Stimulated activated CD4-positive, alpha-beta T cell treated with anti-CD3 and anti-CD28 coated beads, Interleukin-12 subunit alpha, Interleukin-12 subunit beta, amount 100 ng/mL, for 48 hours (primary cell): ENCODE measurements at regions not wholly inside any gene's neighbourhood (a gene's known extent, or its start where the extent isn't known, plus 50 kb on each side); places are given as distances from the start of the nearest gene placed in this dataset.
"Not testable (repeated sequence)": the region's sequence is repeated elsewhere in the genome, so short reads cannot be mapped to it uniquely, and the experiment has no call there.

ENCODE experiments used
- DNase-seq, 3 donors: peaks; one replicate each; pipeline ENCODE4 v3.0.0-alpha.2; 2020; ENCODE audit warnings: low read depth in 2 of 3, low spot score in 1 of 3

DNA sequence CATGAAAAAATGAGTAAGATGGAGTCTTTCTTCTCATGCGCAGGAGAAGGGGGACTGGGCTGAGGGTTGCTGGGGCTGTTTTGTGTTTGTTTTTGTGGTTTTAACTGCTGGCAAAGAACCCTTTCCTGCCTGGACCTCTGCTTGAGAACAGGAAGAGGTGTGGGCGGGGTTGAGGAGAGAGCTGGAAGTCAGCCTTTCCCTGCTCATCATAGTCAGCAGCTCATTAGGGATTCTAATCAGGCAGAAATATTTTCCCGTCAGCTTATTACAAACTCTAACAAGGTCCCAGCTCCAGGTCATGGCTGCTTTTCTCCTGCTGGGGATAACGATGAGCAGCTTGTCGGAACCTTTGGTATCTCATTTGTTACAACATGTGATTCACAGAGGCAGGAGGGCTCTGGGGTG, 185.0 kb upstream of the NRXN3 start:
- DNase-seq = no peak

DNA sequence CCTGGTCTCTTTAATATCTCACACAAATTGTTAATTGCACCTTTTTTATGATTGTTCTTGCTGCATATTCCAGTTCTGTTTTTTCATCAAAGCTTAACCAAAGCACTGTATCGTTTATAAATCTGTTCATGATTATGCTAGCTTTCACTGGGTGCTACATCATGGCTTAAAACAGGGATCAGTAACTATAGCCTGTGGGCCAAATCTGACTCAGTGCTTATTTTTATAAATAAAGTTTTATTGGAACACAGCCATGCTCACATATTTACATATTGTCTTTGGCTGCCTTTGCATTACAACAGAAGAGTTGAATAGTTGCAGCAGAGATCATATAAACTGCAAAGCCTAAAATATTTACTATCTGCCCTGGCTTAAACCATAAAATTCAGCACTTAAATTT, 183.4 kb upstream of the NRXN3 start:
- DNase-seq = no peak

DNA sequence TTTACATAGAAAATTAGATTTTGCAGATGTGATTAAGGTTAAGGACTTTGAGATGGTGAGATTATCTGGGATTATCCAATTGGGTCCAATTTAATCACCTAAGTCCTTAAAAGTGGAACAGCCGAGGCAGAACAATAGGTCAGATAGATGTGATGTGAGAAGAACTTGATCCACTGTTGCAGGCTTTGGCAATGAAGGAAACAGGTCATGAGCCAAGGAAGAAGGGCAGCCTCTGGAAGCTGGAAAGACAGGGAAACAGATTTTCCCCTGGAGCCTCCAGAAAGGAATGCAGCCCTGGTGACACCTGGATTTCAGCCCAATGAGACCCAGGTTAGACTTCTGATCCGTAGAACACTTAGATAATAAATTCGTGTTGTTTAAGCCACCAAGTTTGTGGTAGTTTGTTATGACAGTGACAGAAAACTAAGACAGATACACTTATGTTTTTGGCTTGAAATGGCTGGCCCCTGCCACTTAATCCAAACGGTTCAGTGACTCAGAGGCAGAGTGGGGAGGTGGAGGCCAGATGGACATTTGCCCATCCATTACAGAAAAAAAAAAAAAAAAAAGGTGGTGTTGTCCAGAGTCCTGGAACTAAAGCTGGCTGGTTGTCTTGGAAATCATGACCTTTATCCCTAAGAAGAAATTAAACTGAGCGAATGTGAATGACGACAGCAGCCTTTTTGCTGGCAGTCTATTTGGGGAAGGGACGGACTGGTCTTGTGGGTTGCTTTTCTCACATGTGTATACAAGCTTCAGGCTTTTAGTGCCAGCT, 181.9 kb upstream of the NRXN3 start:
- DNase-seq = no peak

DNA sequence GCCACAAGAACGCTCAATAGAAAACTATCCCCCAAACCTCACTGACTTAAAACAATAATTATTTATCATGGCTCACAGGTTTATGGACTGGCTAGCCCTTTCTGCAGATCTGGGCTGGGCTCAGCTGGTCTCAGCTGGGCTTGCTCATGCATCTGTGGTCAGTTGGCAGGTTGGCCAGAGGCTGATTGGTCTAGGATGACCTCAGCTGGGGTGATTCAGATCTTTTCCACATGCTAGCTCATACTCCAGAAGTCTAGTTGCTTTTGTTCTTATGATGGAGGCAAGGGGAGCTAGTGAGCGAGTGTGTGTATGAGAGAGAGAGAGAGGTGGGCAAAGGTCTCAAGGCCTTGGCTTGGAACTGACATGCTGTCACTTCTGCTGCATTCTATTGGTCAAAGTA, 181.2 kb upstream of the NRXN3 start:
- no peak for DNase-seq

DNA sequence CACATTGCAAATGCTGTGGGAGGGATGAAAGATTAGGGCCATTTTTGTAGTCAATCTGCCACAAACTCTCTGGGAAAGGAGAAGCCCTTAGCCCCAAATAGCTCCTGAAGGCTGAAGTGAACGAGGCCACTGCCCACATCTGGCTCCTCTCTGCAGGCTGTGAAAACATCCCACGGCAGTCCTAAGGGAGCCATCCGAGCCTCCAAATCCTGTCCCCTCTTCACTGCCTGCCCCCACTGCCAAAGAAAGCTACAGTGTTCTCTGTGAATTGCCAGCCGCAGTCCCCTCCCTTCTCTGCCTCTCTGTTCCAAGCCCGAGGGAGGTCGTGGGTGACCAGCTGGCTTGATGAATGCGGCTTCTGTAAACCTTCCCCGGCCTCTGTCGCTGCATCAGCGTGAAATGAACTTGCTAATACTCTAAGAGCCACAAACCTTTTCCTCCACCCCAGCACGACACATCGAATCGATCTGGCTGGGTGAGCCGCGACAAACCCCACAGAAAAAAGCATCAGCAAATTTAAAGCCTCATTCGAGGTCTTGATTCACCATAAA, 180.7 kb upstream of the NRXN3 start:
- DNase-seq = no peak

DNA sequence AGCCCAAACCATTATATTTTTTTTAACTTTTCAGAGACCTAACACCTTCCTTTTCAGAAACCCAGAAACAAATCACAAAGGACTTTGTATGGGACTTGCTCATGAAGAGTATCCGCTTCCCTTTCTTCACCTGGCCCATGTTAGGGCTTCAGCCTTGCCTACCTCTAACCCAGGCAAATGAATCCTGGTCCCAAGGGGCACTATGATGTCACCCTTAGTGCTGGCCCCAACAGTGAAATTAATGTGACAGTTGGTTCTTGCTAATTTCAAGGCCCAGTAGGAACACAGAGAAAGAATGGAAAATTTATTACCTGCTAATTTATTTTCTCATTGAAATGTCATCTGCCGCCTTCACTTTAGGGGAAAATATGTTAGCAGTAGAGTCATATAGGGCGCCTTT, 179.8 kb upstream of the NRXN3 start:
- no peak for DNase-seq

DNA sequence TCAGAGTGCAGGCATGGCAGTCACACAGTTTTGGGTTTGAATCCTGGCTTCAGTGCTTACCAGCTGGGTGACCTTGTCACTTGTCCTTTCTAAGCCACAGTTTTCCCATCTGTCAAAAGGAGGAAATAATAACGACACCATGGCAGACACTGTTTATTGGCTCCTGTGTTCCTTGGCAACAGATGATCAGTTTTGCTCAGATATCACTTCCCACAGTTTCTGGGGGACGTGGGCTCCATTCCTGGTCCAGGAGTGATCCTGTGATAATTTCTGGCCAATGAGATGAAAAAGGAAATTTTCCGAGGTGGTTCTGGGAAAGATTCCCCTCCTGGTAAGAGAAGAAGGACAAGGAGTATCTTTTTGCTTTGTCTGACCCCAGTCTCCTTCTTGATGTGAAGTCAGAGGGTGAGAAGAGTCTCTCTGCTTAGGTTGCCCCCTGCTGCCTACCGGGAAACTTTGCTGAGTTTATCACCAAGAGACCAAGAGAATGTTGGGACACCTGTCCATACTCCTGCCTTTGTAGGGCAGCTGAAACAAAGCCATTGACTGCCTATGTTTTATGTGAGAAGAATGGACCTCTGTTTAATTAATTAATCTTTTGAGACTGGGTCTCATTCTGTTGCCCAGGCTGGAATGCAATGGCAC, 178.9 kb upstream of the NRXN3 start:
- DNase-seq = no peak

DNA sequence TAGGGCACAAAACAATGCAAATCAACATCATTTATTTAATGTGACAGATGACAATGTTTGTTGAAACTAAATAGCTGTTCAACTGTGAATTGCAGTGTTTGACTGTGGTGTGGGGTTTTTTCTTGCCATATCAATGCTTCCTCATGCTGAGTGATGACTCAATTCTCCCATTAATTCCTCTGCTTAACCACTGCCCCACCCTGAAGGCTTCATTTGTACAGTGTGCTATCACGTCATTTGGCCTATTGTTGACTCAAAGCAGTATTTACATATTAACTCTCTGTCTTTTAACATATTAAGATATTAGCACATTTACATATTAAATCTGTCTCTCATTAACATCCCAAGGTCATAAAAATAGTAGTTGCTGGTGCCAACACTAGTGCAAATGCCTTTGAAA, 164.8 kb upstream of the NRXN3 start:
- no peak for DNase-seq

DNA sequence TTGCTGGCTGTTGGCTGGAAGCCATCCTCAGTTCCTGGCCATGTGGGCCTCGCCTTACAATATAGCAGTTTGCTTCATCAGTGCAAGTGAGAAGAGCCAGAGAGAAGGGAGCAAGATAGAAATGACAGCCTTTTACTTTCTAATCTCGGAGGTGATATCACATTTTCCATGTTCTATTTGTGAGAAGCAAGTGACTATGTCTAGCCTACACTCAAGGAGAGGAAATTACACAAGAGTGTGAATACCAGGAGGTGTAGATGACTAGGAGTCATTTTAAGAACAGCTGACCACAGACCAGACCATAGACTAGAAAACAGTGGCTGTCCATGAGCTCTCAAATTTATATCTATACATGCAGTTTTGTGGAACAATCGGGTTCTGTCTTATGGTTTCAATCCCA, 163.0 kb upstream of the NRXN3 start:
- no peak for DNase-seq

DNA sequence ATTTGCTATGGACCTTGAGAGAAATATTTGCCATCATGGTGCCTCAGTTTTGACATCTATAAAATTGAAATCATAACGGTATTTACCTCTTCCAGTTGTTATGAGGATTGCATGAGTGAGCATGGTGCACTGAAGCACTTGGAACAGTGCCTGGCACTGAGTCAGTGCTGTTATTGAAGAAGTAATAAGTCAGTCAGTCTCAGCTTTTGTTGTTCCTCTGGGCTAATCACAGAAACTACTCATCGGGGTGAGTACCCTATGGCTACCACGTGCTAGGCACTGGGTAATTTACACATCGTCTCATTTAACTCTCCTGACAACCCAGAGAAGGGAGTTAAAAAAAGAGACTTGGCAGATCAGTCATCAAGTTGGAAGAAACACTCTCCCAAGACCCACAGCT, 159.5 kb upstream of the NRXN3 start:
- DNase-seq = no peak

DNA sequence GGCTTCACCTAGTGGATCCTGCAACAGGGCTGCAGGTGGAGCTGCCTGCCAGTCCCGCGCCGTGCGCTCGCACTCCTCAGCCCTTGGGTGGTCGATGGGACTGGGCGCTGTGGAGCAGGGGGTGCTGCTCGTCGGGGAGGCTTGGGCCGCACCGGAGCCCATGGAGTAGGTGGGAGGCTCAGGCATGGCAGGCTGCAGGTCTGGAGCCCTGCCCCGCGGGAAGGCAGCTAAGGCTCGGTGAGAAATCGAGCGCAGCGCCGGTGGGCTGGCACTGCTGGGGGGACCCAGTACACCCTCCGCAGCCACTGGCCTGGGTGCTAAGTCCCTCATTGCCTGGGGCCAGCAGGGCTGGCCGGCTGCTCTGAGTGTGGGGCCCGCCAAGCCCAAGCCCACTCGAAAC, 156.3 kb upstream of the NRXN3 start:
- DNase-seq = not testable (repeated sequence)

DNA sequence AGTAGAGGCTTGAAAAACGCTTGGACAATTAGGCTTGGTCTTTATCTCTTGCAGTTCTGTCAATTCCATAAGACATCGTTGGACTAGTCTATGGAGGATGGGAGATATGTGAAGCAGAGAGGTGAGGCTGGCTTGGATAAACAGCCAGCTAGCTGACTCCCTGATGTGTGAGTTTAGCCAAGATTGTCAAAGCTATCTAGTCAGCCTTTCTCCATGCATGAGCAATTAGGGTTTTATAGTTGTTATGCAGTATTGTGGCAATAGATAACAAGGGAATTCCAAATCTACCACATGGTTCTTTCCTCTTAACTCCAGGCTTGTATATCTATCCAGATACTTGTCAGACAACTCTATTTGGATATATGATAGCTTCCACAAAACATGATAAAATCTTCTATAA, 153.6 kb upstream of the NRXN3 start:
- no peak for DNase-seq

DNA sequence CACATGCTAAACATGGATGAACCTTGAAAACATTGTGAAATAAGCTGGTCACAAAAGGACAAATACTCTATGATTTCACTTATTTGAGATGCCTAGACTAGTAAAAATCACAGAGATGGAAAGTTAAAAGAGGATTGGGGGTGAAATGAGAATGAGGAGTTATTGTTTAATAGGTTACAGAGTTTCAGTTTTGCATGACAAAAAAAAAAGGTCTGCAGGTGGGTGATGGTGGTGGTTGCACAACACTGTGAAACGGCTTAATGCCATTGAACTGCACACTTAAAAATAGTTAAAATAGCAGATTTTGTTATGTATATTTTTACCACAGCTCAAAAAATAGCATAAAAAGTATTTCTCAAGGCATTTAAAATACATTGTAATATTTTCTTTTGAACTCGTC, 151.9 kb upstream of the NRXN3 start:
- DNase-seq = no peak

DNA sequence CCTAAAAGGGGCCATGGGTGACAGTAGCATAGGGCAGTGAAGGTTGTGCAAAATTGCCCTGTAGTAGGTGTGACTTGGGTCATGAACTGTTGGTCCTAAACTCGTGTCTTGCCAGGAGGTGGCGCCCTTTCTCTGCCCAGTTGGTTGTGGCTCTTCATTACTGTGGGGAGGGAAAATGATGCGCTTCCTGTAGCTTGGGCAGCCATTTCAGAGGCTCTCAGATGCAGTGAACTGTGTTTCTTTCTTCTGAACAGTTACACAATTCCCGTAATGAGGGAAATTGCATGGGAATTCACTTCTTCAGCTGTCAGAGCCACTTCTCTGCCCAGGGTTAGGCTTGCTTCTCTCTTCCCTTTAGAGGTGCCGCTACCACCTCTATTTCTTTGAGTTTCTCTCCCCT, 148.1 kb upstream of the NRXN3 start:
- DNase-seq = peak; percentile 49 to 64 (median 52)

DNA sequence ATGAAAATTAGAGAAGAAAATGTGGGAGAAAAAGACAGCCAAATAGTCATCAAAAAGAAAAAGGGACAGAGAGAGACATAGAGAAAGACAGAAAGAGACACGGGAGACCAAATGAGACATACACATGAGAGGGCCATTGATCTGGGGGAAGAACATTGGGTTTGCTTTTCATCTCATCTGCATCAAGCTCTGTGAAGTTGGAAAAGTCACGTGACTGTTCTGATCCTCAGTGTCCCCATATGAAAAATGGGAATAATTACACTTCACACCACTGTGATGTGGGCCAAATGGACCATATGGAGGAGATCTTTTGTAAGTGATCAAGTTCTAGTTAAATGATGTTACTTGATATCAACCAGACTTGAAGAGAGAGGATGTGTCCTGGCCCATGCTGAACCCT, 147.1 kb upstream of the NRXN3 start:
- no peak for DNase-seq

DNA sequence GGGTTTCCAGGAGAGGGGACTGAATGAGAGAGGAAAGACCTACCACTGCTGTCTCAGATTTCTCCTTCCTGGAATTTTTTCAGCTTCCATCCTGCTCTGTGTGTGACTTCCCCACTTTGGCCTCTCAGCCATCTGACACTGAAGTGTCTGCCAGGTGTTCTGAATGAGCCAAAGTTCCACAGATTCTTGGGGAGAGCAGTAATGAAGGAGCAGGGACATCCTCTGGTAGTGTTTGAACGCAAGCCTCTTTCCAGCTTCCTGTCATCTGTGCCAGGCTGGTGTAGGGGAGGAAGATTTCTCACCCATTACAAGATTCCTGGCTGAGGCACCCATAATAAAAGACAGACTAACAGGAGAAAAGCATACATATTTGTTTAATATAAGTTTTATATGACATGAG, 141.7 kb upstream of the NRXN3 start:
- no peak for DNase-seq

DNA sequence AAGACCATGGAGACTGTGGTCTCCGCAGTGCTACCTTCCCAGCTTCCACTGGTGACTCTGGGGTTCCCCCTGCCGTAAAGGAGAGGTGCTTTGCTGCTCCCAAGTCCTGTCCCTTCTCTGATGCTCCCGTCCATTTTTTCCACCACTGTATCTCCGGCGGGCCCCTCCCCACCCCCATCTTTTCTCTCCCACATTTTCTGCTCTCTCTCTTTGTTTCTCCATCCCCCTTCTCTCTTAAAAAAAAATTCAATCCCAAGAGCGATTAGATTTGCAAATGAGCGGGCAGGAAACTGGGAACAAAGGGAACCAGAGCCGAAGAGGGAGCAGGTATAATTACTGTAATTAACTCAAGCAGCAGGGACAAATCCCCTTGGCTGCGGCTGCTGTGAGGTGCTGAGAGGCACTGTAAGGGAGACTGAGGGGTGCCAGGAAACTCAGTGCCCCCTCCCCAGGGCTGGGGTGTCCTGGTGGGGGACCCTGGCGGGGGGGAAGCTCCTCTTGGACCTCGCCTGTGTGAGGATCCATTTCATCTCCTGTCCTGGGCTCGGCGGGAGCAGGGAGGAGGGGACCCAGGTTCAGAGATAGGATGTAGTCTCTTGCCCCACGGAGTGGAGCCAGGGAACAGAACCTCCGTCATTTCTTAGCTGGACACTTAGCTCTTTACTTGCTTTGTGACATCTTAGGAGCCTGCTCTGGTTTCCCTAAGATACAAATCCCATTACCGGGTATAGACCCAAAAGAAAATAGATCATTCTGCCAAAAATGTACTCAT, 140.4 kb upstream of the NRXN3 start:
- DNase-seq = no peak

DNA sequence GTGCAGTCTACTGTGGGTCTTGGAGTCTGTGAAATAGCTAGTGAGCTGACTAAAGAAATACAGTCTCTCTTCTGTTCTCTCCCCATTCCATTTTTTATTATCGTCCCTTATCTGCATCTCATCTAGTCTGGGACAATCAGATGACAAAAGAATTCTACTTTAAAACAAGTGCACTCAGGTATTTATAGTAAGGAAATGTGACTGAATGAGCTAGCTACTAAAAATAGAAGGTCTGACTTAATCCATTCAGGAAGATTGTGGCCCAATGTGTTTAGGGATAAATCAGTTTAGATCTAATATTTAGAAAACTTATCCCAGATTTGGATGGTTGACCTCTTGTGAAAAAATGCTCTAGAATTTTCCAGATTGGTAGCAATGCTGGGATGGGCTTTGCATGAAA, 126.8 kb upstream of the NRXN3 start:
- DNase-seq = no peak

DNA sequence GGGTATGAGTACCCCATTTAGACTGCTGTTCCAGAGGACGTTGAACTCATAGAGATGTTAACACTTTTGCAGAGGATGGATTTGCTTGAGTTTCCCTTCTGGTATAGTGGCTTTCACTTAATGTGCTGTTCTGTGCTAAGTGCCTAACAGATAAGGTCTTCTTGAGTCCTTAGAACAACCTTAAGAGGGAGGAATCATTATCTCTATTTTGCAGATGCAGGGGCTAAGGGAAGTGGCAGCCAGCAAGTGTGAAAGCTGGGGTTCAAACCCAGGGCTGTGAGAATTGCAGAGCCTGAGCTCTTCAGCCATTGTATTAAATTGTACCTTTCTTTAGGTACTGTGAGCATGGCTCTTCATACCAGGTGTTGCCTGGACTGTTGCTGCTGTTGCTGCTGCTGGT, 122.1 kb upstream of the NRXN3 start:
- no peak for DNase-seq

DNA sequence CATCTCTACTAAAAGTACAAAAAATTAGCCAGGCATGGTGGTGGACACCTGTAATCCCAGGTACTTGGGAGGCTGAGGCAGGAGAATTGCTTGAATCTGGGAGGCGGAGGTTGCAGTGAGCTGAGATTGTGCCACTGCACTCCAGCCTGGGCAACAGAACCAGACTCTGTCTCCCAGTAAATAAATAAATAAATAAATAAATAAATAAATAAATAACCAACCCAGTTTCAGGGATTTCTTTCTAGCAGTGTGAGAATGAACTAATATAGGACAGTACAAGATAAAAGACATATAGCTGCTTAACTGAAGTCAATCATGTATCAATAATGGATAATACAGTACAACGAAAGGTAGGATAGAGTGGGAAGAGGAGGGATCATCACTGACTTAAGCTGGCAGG, 113.3 kb upstream of the NRXN3 start:
- not testable (repeated sequence) for DNase-seq

DNA sequence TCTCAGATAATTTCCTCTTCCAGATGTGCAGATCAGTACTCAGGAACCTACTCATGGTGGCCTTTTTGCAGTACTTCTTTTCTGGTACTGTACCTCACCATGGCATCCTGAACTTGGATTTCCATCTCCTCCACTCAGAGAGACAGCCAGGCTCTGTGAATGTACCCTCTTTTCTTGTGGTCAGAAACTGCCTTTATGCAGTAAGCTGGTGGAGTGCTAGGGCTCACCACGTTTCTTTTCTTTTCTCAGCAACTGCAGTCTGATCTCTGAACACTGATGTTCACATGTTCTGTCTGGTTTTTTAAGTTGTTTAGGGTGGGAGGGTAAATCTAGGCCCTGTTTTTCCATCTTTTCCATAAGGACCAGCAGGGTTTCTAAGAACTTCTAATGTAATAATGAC, 99.8 kb upstream of the NRXN3 start:
- DNase-seq = no peak

DNA sequence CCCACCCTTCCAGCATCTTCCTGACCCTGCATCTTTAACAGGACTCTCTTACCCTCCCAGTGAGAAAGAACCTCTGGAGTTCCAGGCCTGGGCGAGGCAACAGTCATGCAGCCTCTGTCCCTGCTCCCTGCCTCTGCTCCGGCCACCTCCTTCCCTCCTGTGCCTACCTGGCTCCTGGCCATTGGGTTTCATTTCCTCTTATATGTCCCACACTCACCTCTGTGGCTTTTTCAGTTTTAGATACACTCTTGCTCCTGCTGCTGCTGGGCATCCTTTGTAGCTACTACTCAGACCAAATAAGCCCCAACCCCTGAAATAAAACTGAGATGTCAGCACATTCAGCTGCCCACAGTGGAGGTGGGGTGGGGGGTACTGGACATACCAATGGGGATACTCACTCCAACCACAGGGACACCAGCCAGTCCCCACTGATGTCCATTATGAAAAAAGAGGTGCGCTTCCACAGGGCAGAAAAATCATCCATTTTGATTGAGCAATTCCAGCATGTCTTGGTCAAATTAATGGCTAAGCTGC, 99.1 kb upstream of the NRXN3 start:
- no peak for DNase-seq
